NCI-H1436 (cell line): ENCODE measurements at regions not wholly inside any gene's neighbourhood (a gene's known extent, or its start where the extent isn't known, plus 50 kb on each side); places are given as distances from the start of the nearest gene placed in this dataset.

Experiments used
- DNase-seq: peaks from one replicate; lab custom pipeline; 2025; lab: John Stamatoyannopoulos, UW

DNA sequence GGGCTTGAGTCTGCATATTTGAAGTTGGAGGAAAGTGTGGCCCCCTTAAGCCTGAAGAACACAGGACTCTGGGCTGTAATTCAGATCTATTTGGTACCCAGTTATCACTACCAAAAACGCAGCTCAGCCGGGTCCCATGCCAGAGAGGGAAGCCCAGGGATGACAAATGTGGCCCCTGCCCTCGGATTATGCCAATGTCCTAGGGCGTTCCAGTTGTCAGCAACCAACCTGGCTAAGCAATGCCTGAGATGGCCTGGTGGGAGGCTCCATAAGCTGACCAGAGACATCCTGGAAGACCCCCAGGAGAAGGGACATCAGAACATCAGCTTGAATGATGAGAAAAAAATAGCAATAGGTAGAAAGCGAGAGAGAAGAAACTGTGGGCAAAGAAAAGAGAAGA lies 79.6 kb upstream of the UQCRFS1 start:
- no peak for DNase-seq

- DNase-seq = no peak
Observed at GRCh38 chr19:29293292-29293691, 80.3 kb upstream of the UQCRFS1 start.

- no peak for DNase-seq
Observed at GRCh38 chr19:29293736-29294342, 80.9 kb upstream of the UQCRFS1 start.

GRCh38 chr19:29294343-29294811 lies 81.4 kb upstream of the UQCRFS1 start:
- no peak for DNase-seq

GRCh38 chr19:29295285-29295684 lies 82.3 kb upstream of the UQCRFS1 start:
- DNase-seq = no peak

- DNase-seq = no peak
Observed at GRCh38 chr19:29297381-29297780, 84.4 kb upstream of the UQCRFS1 start.

- no peak for DNase-seq
Observed at GRCh38 chr19:29299416-29300380, 86.7 kb upstream of the UQCRFS1 start.

DNA sequence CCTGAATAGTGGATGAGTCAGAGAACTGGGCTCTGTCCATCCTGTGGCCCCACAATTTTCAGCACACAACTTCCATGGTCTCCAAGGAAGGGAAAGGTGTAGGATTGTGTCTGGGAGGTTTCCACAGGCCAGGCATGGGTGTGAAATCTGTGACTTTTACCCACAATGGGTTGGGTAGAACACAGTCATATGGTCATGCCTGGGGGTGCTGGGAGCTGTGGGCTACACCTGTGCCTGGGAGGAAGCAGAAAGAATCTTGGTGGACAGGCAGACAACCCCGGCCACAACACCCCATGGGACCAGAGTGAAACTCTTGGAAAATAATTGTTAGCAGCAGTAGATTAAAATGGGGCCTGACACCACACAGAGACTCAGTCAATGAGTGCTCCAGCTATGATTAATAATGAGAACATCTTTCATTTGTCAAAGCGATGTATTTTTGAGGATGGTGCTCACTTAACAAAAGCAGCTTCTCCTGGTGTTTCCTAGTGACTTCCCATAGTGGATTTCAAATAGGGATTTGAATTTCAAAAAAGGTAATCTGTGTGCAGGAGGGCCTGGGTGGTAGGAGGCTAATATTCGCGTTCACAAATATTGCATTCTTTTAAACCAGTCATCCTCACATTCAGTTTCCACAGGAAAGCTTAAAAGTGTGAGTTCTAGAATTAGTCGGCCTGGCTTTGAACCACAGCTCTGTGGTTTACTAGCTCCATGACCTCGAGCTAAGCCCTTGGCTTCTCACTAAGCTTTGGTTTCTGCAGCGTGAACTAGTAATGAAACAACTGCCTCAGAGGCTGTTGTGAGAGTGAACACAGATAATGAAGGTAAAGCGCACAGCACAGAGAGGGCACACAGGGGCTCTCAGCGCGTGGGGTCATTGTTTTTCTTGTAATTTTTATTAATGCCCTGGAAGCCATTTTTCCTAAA lies 89.3 kb upstream of the UQCRFS1 start:
- no peak for DNase-seq

GRCh38 chr19:29303069-29303718 lies 90.2 kb upstream of the UQCRFS1 start:
- no peak for DNase-seq

DNA sequence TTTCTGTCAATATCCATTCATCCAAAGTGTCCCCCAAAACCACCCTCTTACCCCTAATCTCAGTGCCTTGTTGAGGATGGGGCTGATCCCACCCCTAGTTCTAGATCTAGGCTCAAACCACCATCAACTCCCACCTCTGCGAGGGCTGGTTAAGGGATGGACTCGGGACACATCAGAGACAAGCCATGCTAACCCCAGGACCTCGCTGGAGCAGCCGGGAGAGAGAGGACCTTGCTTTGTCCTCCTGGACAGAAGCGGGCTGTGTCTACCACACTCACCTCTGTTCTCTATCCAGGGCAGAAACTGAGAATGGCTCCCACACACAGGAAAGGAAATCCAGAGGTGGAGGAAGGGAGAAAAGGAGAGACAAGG lies 90.8 kb upstream of the UQCRFS1 start:
- DNase-seq = no peak

DNA sequence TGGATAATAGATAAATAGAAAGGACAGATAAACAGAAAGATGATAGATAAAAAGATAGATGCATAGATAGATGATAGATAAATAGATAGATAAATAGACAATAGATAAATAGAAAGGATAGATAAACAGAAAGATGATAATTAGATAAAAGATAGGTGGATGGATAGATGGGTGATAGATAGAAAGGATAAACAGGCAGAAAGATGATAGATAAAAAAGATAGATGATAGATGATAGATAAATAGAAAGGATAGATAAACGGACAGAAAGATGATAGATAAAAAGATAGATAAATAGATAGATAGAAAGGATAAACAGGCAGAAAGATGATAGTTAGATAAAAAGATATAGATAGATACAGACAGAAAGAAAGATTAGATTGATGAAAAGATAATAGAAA lies 92.3 kb upstream of the UQCRFS1 start:
- DNase-seq = no peak

- peak; percentile 92 for DNase-seq
Observed at GRCh38 chr19:29308977-29309590, 96.1 kb upstream of the UQCRFS1 start.

DNA sequence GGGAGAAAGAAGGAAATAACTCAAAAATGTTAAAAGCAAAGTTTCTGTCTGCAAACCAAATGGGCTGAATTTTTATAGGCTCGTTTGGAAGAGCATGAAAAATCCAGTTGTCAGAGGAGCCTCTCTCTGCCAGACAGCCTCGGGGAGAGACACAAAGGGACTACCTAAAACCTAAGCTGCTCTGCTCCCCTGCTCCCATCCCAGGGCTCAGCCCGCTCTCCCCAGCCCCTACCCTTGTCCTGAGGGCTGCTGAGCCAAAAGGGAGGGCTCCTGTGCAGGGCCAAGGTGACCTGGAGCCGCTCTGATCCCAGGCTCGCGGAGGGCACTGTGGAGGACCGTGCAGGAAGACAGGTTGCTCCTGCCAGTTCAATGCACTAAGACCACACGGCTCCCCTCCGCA lies 96.7 kb upstream of the UQCRFS1 start:
- no peak for DNase-seq

DNA sequence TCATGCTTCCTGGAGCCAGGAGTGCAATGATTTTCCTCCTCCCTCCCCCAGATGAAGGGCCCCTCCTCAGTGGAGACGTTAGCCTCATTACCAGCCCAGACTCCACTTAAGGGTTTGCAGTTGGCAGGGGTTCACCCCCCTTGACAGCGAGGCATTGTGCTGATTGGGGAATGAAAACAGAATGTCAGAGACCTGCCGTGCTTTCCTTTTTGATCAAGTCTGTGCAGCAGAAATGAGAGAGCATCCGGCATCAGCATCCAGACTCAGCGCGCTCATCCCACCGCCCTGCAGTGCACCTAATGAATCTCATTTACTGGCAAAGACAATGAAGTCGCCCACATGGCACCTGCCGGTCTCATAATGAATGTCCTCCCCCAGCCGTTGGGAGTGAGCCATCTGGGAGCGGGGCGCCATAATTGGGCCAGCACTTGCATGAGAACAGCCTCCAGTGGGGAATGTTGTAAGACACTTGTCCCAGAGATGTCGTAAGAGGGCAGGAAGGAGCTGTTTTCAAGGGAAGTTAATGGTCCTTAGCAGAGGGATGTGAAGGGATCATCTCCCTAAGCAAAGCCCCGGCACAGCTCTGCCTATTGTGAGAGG lies 98.3 kb upstream of the UQCRFS1 start:
- DNase-seq = peak; percentile 84

DNA sequence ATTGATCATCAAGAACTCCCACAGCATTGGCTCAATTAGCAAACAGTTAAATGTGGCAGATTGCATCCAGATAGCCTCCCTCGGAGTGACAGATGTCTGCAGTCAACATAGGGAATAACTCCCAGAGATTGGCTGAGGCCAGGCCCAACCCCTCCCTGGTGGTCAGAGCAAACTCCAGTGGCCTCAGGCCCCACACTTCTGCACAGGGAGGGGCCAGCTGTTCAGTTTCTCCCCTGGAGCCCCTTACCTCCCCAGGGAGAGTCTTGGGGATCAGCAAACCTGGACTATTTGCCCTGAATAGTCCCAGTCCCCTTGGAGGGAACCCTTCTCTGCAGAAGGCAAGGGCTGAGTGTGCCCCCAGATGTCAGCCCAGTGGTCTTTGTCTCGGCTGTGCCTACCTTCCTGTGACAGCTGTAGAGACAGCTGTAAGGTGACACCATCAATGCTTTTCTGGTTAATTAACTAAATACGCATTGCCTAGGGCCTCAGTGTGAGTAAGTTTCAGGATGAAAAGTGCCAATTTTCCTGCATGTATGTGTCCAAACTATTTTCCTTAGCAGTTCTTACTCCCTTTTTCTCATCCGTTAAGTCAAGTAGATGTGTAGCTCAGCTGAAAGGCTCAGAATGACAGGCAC lies 102.7 kb upstream of the UQCRFS1 start:
- no peak for DNase-seq

DNA sequence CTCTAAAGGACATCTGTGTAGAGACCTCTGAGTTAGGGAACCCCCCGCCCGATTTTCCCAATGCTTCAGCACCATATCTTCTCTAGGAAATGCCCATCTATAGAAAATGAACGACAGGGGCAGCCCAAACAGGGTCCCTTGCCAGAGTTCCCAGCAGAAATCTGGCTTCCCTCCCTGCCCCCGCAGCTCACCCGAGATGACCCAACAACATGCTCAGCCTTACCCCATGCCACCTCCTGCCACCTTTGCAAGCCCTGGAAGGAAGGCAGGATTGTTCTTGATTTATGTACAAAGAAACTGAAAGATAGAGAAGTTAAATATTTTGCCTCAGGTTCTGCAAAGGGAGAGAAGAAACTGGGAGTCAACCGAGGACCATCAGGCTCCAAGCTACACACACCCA lies 105.6 kb upstream of the UQCRFS1 start:
- DNase-seq = no peak

GRCh38 chr19:29320086-29320485 lies 107.1 kb upstream of the UQCRFS1 start:
- DNase-seq = peak; percentile 24

GRCh38 chr19:29320618-29321017 lies 107.7 kb upstream of the UQCRFS1 start:
- DNase-seq = no peak

GRCh38 chr19:29321116-29321515 lies 108.2 kb upstream of the UQCRFS1 start:
- no peak for DNase-seq

DNA sequence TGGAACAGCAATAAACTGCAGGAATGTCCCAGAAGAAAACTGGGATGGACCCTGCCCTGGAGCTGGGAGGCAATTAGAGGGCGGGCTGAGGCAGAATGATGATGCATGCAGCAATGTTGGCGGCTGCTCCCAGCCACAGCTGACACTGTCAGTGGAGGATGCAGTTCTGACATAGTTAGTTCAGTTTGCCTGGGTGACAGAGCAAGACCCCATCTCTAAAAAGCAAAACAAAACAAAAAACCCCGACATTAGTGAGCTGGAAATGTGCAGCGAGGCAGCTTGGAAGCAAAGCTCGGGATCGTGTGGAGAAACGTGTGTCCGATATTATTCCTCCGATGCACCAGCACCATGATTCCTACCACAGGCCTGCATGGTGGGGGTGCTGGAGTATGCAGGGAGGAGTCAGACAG lies 110.1 kb upstream of the UQCRFS1 start:
- no peak for DNase-seq
